ENCODE measurements at regions not wholly inside any gene's neighbourhood (a gene's known extent, or its start where the extent isn't known, plus 50 kb on each side); places are given as distances from the start of the nearest gene placed in this dataset.

DNA sequence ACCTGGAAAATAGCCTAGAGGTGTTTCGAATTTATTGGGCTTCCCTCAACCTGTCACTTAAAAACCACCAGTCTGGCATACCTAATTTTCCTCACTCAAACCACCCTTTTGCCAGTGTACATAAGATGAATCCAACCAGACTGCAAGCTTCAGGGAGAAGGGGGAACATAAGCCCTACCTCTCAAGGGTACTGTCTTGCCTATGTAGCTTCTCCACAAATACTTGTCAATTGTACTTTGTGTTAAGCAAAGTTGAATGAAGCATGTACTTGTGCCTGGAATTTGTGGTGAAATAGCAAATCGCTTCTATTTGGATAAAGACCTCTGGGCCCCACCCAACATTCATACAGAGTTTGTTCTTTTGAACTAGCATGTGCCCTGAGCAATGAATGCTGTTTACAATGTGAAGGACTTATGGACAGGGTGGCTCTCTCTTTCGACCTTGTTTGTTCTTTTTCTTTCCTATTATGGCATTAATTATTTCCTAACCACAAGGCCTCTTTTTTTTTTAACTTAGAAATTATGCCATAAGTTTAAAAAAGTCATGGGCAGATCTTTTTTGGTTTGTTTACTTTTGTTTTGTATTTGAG, 580.2 kb downstream of the EBF1 start:
- Mint-ChIP-seq H3K9me3 (no peaks in the 10 kb centered on the region), H3K4me3 (no peak overlapping the region), H3K27ac (no peak overlapping the region), H3K36me3 (no peaks in the 10 kb centered on the region), H3K27me3 (ENCODE audit: low read depth) (no peaks in the 10 kb centered on the region), H3K4me1 (no peaks in the 10 kb centered on the region)
- POLR2A ChIA-PET, result no interaction called here
- no peak for DNase-seq (ENCODE audit: low spot score)
- CTCF ChIA-PET, result no interaction called here
- no peak for ATAC-seq
- TF ChIP-seq CBFB (CRISPR knock-in tag; IDR thresholded peaks at IDR 0.05; ENCODE audit: low read depth) (no peak), ZNF138 (CRISPR knock-in tag; conservative IDR thresholded peaks at IDR 0.05) (no peak), ZNF396 (CRISPR knock-in tag; IDR thresholded peaks at IDR 0.05; ENCODE audit: borderline replicate concordance) (no peak)
- TF ChIP-seq, protein P1, sequence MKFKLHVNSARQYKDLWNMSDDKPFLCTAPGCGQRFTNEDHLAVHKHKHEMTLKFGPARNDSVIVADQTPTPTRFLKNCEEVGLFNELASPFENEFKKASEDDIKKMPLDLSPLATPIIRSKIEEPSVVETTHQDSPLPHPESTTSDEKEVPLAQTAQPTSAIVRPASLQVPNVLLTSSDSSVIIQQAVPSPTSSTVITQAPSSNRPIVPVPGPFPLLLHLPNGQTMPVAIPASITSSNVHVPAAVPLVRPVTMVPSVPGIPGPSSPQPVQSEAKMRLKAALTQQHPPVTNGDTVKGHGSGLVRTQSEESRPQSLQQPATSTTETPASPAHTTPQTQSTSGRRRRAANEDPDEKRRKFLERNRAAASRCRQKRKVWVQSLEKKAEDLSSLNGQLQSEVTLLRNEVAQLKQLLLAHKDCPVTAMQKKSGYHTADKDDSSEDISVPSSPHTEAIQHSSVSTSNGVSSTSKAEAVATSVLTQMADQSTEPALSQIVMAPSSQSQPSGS (CRISPR knock-in tag; IDR thresholded peaks at IDR 0.05; ENCODE audit: borderline replicate concordance, low read depth), result no peak

DNA sequence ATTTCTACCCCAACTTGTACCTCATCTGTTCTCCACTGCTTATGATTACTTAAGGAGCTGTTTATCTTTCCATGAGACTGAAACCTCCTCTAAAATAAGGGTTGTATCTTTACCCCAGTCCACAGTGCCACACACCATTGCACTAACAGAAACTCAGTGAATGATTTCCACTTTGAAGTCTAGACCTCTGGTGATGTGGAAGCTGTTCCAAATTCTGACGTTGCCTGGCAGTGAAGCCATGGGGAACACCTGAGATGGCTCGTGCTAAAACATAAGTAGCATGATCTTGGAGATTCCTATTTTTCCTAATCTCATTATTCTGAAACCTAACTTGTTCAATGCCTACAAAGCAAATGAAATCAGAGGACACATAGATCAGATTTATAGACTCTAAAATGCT, 583.2 kb downstream of the EBF1 start:
- Mint-ChIP-seq H3K27me3 (ENCODE audit: low read depth) (no peaks in the 10 kb centered on the region), H3K9me3 (no peaks in the 10 kb centered on the region), H3K4me1 (peaks cover 5% of the 10 kb centered on the region; the same call in 1 of the 2 replicates), H3K4me3 (no peak overlapping the region), H3K27ac (no peak overlapping the region), H3K36me3 (no peaks in the 10 kb centered on the region)
- CTCF ChIA-PET, result no interaction called here
- no peak for ATAC-seq
- DNase-seq (ENCODE audit: low spot score), result no peak
- TF ChIP-seq, protein P2, sequence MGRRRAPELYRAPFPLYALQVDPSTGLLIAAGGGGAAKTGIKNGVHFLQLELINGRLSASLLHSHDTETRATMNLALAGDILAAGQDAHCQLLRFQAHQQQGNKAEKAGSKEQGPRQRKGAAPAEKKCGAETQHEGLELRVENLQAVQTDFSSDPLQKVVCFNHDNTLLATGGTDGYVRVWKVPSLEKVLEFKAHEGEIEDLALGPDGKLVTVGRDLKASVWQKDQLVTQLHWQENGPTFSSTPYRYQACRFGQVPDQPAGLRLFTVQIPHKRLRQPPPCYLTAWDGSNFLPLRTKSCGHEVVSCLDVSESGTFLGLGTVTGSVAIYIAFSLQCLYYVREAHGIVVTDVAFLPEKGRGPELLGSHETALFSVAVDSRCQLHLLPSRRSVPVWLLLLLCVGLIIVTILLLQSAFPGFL (CRISPR knock-in tag; IDR thresholded peaks at IDR 0.05; ENCODE audit: borderline replicate concordance), result no peak
- TF ChIP-seq FOXJ3 (CRISPR knock-in tag; IDR thresholded peaks at IDR 0.05; ENCODE audit: borderline replicate concordance), result no peak
- TF ChIP-seq, protein P3, sequence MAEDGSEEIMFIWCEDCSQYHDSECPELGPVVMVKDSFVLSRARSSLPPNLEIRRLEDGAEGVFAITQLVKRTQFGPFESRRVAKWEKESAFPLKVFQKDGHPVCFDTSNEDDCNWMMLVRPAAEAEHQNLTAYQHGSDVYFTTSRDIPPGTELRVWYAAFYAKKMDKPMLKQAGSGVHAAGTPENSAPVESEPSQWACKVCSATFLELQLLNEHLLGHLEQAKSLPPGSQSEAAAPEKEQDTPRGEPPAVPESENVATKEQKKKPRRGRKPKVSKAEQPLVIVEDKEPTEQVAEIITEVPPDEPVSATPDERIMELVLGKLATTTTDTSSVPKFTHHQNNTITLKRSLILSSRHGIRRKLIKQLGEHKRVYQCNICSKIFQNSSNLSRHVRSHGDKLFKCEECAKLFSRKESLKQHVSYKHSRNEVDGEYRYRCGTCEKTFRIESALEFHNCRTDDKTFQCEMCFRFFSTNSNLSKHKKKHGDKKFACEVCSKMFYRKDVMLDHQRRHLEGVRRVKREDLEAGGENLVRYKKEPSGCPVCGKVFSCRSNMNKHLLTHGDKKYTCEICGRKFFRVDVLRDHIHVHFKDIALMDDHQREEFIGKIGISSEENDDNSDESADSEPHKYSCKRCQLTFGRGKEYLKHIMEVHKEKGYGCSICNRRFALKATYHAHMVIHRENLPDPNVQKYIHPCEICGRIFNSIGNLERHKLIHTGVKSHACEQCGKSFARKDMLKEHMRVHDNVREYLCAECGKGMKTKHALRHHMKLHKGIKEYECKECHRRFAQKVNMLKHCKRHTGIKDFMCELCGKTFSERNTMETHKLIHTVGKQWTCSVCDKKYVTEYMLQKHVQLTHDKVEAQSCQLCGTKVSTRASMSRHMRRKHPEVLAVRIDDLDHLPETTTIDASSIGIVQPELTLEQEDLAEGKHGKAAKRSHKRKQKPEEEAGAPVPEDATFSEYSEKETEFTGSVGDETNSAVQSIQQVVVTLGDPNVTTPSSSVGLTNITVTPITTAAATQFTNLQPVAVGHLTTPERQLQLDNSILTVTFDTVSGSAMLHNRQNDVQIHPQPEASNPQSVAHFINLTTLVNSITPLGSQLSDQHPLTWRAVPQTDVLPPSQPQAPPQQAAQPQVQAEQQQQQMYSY (CRISPR knock-in tag; IDR thresholded peaks at IDR 0.05), result no peak
- TF ChIP-seq, protein P4, sequence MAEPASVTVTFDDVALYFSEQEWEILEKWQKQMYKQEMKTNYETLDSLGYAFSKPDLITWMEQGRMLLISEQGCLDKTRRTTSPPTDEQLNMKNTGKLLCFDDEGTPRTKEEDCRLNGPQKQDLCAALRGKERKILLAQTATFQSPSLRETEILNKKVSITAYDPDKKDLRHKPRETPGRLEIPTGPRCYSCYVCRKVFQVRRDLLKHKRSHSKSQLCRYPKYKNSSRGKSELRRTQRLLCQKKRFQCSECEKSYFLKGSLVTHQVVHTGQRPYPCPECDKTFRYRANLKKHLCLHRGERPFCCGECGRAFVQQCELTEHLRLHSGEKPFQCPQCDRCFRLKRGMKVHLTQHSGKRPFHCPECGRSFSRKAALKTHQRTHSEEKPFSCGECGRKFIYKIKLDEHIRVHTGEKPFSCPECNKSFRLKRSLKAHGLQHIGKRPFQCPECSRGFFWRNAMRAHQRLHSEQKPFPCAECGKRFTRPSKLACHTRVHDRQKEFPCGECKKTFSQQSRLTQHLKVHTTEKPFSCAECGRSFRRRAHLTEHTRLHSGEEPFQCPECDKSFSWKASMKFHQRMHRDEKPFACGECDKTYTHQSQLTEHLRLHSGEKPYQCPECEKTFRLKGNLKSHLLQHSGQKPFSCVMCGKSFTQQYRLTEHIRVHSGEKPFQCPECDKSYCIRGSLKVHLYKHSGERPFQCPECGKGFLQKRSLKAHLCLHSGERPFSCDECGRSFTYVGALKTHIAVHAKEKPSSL (CRISPR knock-in tag; conservative IDR thresholded peaks at IDR 0.05), result no peak
- no peak for TF ChIP-seq ZNF671 (CRISPR knock-in tag; IDR thresholded peaks at IDR 0.05)
- TF ChIP-seq GRHL2 (CRISPR knock-in tag; IDR thresholded peaks at IDR 0.05; ENCODE audit: insufficient replicate concordance, severe bottlenecking), result no peak
- no peak for TF ChIP-seq NFYB (CRISPR knock-in tag; conservative IDR thresholded peaks at IDR 0.05; ENCODE audit: low read depth)
- TF ChIP-seq KAT7 (CRISPR knock-in tag; IDR thresholded peaks at IDR 0.05; ENCODE audit: borderline replicate concordance), result no peak
- no peak for TF ChIP-seq ETV6 (CRISPR knock-in tag; IDR thresholded peaks at IDR 0.05)
- TF ChIP-seq IRF2 (CRISPR knock-in tag; IDR thresholded peaks at IDR 0.05; ENCODE audit: borderline replicate concordance, low read depth), result no peak
- TF ChIP-seq CREB1 (CRISPR knock-in tag; IDR thresholded peaks at IDR 0.05), result no peak
- no peak for TF ChIP-seq HMGA2 (CRISPR knock-in tag; IDR thresholded peaks at IDR 0.05)
- TF ChIP-seq, protein P5, sequence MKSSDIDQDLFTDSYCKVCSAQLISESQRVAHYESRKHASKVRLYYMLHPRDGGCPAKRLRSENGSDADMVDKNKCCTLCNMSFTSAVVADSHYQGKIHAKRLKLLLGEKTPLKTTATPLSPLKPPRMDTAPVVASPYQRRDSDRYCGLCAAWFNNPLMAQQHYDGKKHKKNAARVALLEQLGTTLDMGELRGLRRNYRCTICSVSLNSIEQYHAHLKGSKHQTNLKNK (CRISPR knock-in tag; IDR thresholded peaks at IDR 0.05), result no peak
- TF ChIP-seq ZNF423 (CRISPR knock-in tag; IDR thresholded peaks at IDR 0.05), result no peak
- no peak for TF ChIP-seq SOX15 (CRISPR knock-in tag; IDR thresholded peaks at IDR 0.05)
- no peak for TF ChIP-seq NR1H2 (CRISPR knock-in tag; IDR thresholded peaks at IDR 0.05)
- TF ChIP-seq ZNF416 (CRISPR knock-in tag; IDR thresholded peaks at IDR 0.05), result no peak
- POLR2A ChIA-PET, result no interaction called here

All from WTC11 (cell line).